Panc1 (cell line): ENCODE measurements at regions not wholly inside any gene's neighbourhood (a gene's known extent, or its start where the extent isn't known, plus 50 kb on each side); places are given as distances from the start of the nearest gene placed in this dataset.

Experiments
- ATAC-seq: fragments of 200-7000 bp; cut with Tn5 transposase; 2 replicates; pipeline ENCODE4 v1.9.1; 2020; ENCODE audit warnings: mild to moderate bottlenecking, moderate library complexity
- BruUV-seq: library from RNA; stranded (reverse); fragments of 400-500 nt; replicated peaks from 2 replicates; lab custom pipeline; 2021; lab: Mats Ljungman, UMichigan
- CTCF ChIA-PET: fragments of 300-600 bp; sonication (Branson Sonifier 250); formaldehyde crosslinking; loops from one replicate; lab custom pipeline; 2022; ENCODE audit warnings: antibody characterized with exemption; lab: Charles Lee
- POLR2A ChIA-PET: fragments of 300-600 bp; sonication (Branson Sonifier 250); formaldehyde crosslinking; loops from one replicate; lab custom pipeline; 2022; ENCODE audit warnings: antibody characterized with exemption; lab: Charles Lee
- DNase-seq: peaks from one replicate; pipeline ENCODE4 v3.0.0-alpha.2; 2010; ENCODE audit warnings: low read depth, low spot score
- H3K27ac ChIP-seq: 2 replicates; pipeline ENCODE4 v1.5.1; 2011; ENCODE audit warnings: mild to moderate bottlenecking, low read length, inconsistent platforms
- H3K27me3 ChIP-seq: fragments of 200-500 bp; sonication (Bioruptor generic); 2 replicates; pipeline ENCODE4 v1.6.0; 2014; ENCODE audit warnings: low read length, inconsistent platforms; ENCODE audit not compliant: control insufficient read depth, insufficient read depth
- H3K36me3 ChIP-seq: fragments of 200-500 bp; sonication (Bioruptor generic); 2 replicates; pipeline ENCODE4 v1.5.1; 2014; ENCODE audit warnings: inconsistent platforms, mild to moderate bottlenecking, low read length, moderate library complexity; ENCODE audit not compliant: control insufficient read depth, insufficient read depth
- H3K4me1 ChIP-seq: 2 replicates; pipeline ENCODE4 v1.5.1; 2011; ENCODE audit warnings: inconsistent platforms, mild to moderate bottlenecking, low read length, moderate library complexity; ENCODE audit not compliant: control insufficient read depth, insufficient read depth
- H3K4me3 ChIP-seq, 2 experiments: 2 replicates each; pipeline ENCODE4 v1.5.1; 2011 to 2012; ENCODE audit warnings: low read depth in 2 of 2, low read length in 2 of 2, mild to moderate bottlenecking in 2 of 2, inconsistent platforms in 1 of 2, moderate library complexity in 1 of 2
- H3K9me3 ChIP-seq: fragments of 200-500 bp; sonication (Bioruptor generic); 2 replicates; pipeline ENCODE4 v1.5.1; 2014; ENCODE audit warnings: low read depth, mild to moderate bottlenecking, inconsistent platforms, low read length, moderate library complexity; ENCODE audit not compliant: control insufficient read depth, insufficient read depth
- CTCF ChIP-seq: fragments of 450-650 bp; IDR thresholded peaks from 2 replicates; pipeline ENCODE4 v1.5.1; 2017; ENCODE audit warnings: mild to moderate bottlenecking
- POLR2AphosphoS5 ChIP-seq: IDR thresholded peaks from 2 replicates; pipeline ENCODE4 v1.6.1; 2012; ENCODE audit warnings: mild to moderate bottlenecking, low read depth, low read length, moderate library complexity
- REST ChIP-seq, 2 experiments: IDR thresholded peaks; 2 replicates each; pipeline ENCODE4 v1.6.1; 2011 to 2012; ENCODE audit warnings: low read depth in 2 of 2, control low read depth in 1 of 2, low read length in 1 of 2, mild to moderate bottlenecking in 1 of 2, moderate library complexity in 1 of 2; ENCODE audit not compliant: insufficient read depth in 1 of 2
- SIN3A ChIP-seq: IDR thresholded peaks from 2 replicates; pipeline ENCODE4 v1.6.1; 2012; ENCODE audit warnings: low read depth, mild to moderate bottlenecking, low read length, moderate library complexity, borderline replicate concordance; ENCODE audit not compliant: insufficient read depth
- TCF7L2 ChIP-seq: IDR thresholded peaks from 2 replicates; pipeline ENCODE4 v1.6.1; 2011; ENCODE audit warnings: mild to moderate bottlenecking, low read depth, low read length, inconsistent platforms
- in situ Hi-C: cut with HindIII; loops from 2 replicates; pipeline ENCODE4 v1.10.0; 2016; ENCODE audit warnings: low sequenced_read_pairs, low pct_unique_long_range_greater_than_20kb
- intact Hi-C: fragments of 100-400 bp; cut with micrococcal nuclease; formaldehyde crosslinking; loops from one replicate; pipeline ENCODE4 v1.10.0; 2022; ENCODE audit not compliant: unreplicated experiment

GRCh38 chr3:31440878-31441277 lies 91.8 kb upstream of the STT3B start:
- Histone ChIP-seq H3K4me3 (no peak overlapping the region), H3K4me1 (no peaks in the 10 kb centered on the region), H3K27ac (no peak overlapping the region), H3K36me3 (no peaks in the 10 kb centered on the region), H3K9me3 (peaks cover 3% of the 10 kb centered on the region; the same call in 1 of the 2 replicates), H3K27me3 (no peaks in the 10 kb centered on the region)
- TF ChIP-seq SIN3A (no peak), REST (IDR thresholded peaks at IDR 0.05; ENCODE audit: insufficient read depth in 1 of 2, low read depth in 2 of 2, low read length in 1 of 2) (no peak), POLR2AphosphoS5 (no peak), CTCF (no peak), TCF7L2 (no peak)
- ChIA-PET CTCF (no interaction called here), POLR2A (no interaction called here)
- in situ Hi-C loops, result no loop called here
- intact Hi-C loops, result no loop called here
- DNase-seq, result no peak
- no TSS peak for BruUV-seq
- no peak for ATAC-seq

GRCh38 chr3:31442755-31443154 lies 90.0 kb upstream of the STT3B start:
- no TSS peak for BruUV-seq
- intact Hi-C loops, result no loop called here
- DNase-seq (no peak), ATAC-seq (no peak)
- no peaks in the 10 kb centered on the region for H3K4me1 ChIP-seq
- no peak overlapping the region for H3K4me3 ChIP-seq
- POLR2A ChIA-PET, result no interaction called here
- no peak overlapping the region for H3K27ac ChIP-seq
- in situ Hi-C loops, result no loop called here
- no peaks in the 10 kb centered on the region for H3K36me3 ChIP-seq
- CTCF ChIA-PET, result no interaction called here
- H3K27me3 ChIP-seq, result no peaks in the 10 kb centered on the region
- TF ChIP-seq POLR2AphosphoS5, result no peak
- no peak for TF ChIP-seq CTCF
- no peak for TF ChIP-seq TCF7L2
- TF ChIP-seq REST (IDR thresholded peaks at IDR 0.05; ENCODE audit: insufficient read depth in 1 of 2, low read depth in 2 of 2, low read length in 1 of 2), result no peak
- TF ChIP-seq SIN3A, result no peak
- H3K9me3 ChIP-seq, result no peaks in the 10 kb centered on the region
